MCF 10A (cell line): ENCODE measurements at regions not wholly inside any gene's neighbourhood (a gene's known extent, or its start where the extent isn't known, plus 50 kb on each side); places are given as distances from the start of the nearest gene placed in this dataset.
A peak's percentile ranks its signal among the peaks of the same experiment; 100 is the strongest.

Source experiments
- BruUV-seq: library from RNA; stranded (reverse); fragments of 400-500 nt; replicated peaks from 2 replicates; lab custom pipeline; 2021; lab: Mats Ljungman, UMichigan
- CTCF ChIA-PET: fragments of 300-600 bp; sonication (Branson Sonifier 250); formaldehyde crosslinking; extraction: SDS; loops from one replicate; lab custom pipeline; 2021; ENCODE audit warnings: antibody characterized with exemption, inconsistent platforms; lab: Yijun Ruan, JAX
- POLR2A ChIA-PET: fragments of 300-600, 350-650 bp; sonication (Branson Sonifier 250); formaldehyde crosslinking; extraction: SDS; loops from one replicate; lab custom pipeline; 2020; ENCODE audit warnings: antibody characterized with exemption, inconsistent platforms; lab: Yijun Ruan, JAX
- DNase-seq: peaks from one replicate; pipeline ENCODE4 v3.0.0-alpha.2; 2018; ENCODE audit not compliant: unreplicated experiment
- H3K27ac Mint-ChIP-seq: one replicate; pipeline ENCODE4 v1.8.0; 2022; ENCODE audit warnings: mild to moderate bottlenecking, low read depth, mixed read lengths; ENCODE audit not compliant: unreplicated experiment
- H3K27me3 Mint-ChIP-seq: one replicate; pipeline ENCODE4 v1.8.0; 2022; ENCODE audit warnings: mixed read lengths; ENCODE audit not compliant: insufficient read depth, unreplicated experiment
- H3K36me3 Mint-ChIP-seq: one replicate; pipeline ENCODE4 v1.8.0; 2022; ENCODE audit warnings: mild to moderate bottlenecking, moderate library complexity, mixed read lengths; ENCODE audit not compliant: insufficient read depth, unreplicated experiment
- H3K4me1 Mint-ChIP-seq: one replicate; pipeline ENCODE4 v1.8.0; 2022; ENCODE audit warnings: mixed read lengths; ENCODE audit not compliant: insufficient read depth, unreplicated experiment
- H3K4me3 Mint-ChIP-seq: one replicate; pipeline ENCODE4 v1.8.0; 2022; ENCODE audit warnings: mild to moderate bottlenecking, moderate library complexity, mixed read lengths; ENCODE audit not compliant: unreplicated experiment
- H3K9me3 Mint-ChIP-seq: one replicate; pipeline ENCODE4 v1.8.0; 2022; ENCODE audit warnings: mixed read lengths; ENCODE audit not compliant: unreplicated experiment
- intact Hi-C: fragments of 100-400 bp; cut with micrococcal nuclease; formaldehyde crosslinking; loops from 2 replicates; pipeline ENCODE4 v1.14.1; 2022
- TF ChIP-seq, protein P1 (sequence below): fragments of 200-600 bp; IDR thresholded peaks from one replicate; pipeline ENCODE4 v1.8.0; 2022; ENCODE audit warnings: antibody characterized with exemption, mild to moderate bottlenecking; ENCODE audit not compliant: unreplicated experiment

DNA sequence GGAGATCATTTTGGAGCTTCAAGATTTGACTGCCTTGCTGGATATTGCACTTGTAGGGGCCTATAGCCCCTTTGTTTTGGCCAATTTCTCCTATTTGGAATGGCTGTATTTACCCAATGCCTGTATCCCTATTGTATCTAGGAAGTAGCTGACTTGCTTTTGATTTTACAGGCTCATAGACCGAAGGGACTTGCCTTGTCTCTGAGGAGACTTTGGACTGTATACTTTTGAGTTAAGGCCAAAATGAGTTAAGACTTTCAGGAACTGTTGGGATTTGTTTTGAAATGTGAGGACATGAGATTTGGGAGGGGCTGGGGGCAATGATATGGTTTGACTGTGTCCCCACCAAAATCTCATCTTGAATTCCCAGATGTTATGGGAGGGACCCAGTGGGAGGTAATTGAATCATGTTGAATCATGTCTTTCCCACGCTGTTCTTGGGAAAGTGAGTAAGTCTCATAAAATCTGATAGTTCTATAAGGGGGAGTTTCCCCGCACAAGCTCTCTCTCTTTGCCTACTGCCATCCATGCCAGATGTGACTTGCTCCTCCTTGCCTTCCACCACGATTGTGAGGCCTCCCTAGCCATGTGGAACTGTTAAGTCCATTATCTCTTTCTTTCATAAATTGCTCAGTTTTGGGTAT, 276.1 kb downstream of the LMX1A start:
- H3K27me3 Mint-ChIP-seq = no peaks in the 10 kb centered on the region
- H3K9me3 Mint-ChIP-seq = peaks cover 10% of the 10 kb centered on the region
- peak; percentile 66 for DNase-seq
- H3K4me1 Mint-ChIP-seq = peaks cover 7% of the 10 kb centered on the region
- no peaks in the 10 kb centered on the region for H3K36me3 Mint-ChIP-seq
- no peak overlapping the region for H3K27ac Mint-ChIP-seq
- no TSS peak for BruUV-seq
- intact Hi-C loops = no loop called here
- POLR2A ChIA-PET = no interaction called here
- TF ChIP-seq, protein P1, sequence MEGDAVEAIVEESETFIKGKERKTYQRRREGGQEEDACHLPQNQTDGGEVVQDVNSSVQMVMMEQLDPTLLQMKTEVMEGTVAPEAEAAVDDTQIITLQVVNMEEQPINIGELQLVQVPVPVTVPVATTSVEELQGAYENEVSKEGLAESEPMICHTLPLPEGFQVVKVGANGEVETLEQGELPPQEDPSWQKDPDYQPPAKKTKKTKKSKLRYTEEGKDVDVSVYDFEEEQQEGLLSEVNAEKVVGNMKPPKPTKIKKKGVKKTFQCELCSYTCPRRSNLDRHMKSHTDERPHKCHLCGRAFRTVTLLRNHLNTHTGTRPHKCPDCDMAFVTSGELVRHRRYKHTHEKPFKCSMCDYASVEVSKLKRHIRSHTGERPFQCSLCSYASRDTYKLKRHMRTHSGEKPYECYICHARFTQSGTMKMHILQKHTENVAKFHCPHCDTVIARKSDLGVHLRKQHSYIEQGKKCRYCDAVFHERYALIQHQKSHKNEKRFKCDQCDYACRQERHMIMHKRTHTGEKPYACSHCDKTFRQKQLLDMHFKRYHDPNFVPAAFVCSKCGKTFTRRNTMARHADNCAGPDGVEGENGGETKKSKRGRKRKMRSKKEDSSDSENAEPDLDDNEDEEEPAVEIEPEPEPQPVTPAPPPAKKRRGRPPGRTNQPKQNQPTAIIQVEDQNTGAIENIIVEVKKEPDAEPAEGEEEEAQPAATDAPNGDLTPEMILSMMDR = no peak
- CTCF ChIA-PET = interaction anchor here (0.7 to 2.7 kb wide), 6 partner anchors 8 to 1670 kb away, joined by 3 to 17 read pairs (median 3); no protein-coding TSS in a partner anchor
- no peak overlapping the region for H3K4me3 Mint-ChIP-seq

DNA sequence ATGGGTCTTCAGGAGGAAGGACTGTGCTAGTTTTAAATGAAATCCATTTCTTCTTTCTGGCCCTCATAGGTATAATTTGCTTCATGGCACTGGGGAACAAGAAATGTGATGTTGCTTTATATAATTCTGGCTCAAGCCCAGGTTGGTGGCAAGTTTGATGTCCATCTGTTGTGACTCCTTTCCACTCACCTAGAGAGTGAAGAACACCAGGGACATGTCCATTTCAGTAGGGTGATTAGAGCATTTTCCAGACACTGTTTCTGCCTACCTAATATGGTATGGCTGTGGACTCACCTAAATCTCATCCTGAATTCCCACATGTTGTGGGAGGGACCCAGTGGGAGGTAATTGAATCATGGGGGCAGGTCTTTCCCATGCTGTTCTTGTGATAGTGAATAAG, 278.1 kb downstream of the LMX1A start:
- Mint-ChIP-seq H3K9me3 (peaks cover 10% of the 10 kb centered on the region), H3K27ac (no peak overlapping the region), H3K4me1 (peaks cover 7% of the 10 kb centered on the region), H3K4me3 (no peak overlapping the region), H3K27me3 (no peaks in the 10 kb centered on the region), H3K36me3 (no peaks in the 10 kb centered on the region)
- DNase-seq = no peak
- TF ChIP-seq, protein P1 = no peak
- CTCF ChIA-PET = interaction anchor here (0.6 kb wide), 1 partner anchor 982 kb away, joined by 3 read pairs; no protein-coding TSS in a partner anchor
- BruUV-seq = no TSS peak
- intact Hi-C loops = loop anchor here (10.0 kb wide), 1 partner anchor 834 kb away; no protein-coding TSS in a partner anchor
- POLR2A ChIA-PET = no interaction called here

DNA sequence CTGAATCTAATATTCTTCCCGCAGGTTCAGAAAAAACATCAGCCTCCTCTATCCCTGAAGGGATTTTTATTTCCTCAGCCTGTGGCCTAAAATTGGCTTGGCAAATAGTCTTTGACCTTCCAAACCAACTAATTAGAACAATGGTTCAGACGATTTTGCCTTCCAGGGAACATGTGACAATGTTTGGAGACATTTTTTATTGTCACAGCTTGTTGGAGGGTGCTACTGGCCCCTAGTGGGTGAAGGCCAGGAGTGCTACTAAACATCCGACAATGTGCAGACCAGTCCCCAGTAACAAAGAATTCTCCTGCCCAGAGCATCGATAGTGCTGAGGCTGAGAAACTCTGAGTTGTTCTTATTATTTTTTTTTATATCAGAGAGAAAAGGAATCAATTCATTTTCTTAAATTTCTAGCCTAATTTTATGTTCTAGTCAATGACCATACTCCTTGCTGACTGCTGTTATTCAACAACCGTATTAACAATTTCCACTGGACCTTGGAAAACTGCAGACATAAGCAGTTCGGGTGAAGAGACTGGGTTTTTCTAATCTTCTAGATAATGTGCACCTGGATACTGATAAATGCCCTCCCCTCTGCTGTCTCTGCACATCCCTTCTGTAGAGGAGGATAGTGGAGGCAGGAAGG, 280.7 kb downstream of the LMX1A start:
- Mint-ChIP-seq H3K27ac (no peak overlapping the region), H3K36me3 (no peaks in the 10 kb centered on the region), H3K4me1 (peaks cover 7% of the 10 kb centered on the region), H3K4me3 (no peak overlapping the region), H3K27me3 (no peaks in the 10 kb centered on the region), H3K9me3 (peaks cover 6% of the 10 kb centered on the region)
- peak; percentile 46 for DNase-seq
- intact Hi-C loops = loop anchor here (10.0 kb wide), 1 partner anchor 831 kb away; no protein-coding TSS in a partner anchor
- TF ChIP-seq, protein P1 = peak; percentile 44
- ChIA-PET CTCF (interaction anchor here (0.6 to 5.6 kb wide), 19 partner anchors 13 to 1665 kb away, joined by 3 to 42 read pairs (median 3); no protein-coding TSS in a partner anchor), POLR2A (interaction anchor here (0.6 kb wide), 1 partner anchor 449 kb away, joined by 3 read pairs; no protein-coding TSS in a partner anchor)
- no TSS peak for BruUV-seq
